Stomach (tissue), 8 donors: ENCODE measurements at regions not wholly inside any gene's neighbourhood (a gene's known extent, or its start where the extent isn't known, plus 50 kb on each side); places are given as distances from the start of the nearest gene placed in this dataset.
"Not testable (repeated sequence)": the region's sequence is repeated elsewhere in the genome, so short reads cannot be mapped to it uniquely, and the experiment has no call there.

Experiments used
- DNase-seq, 2 donors: peaks; one replicate each; pipeline versions ENCODE4 v3.0.0 to v3.0.0-alpha.2; 2013 to 2019
- H3K27ac ChIP-seq, 5 donors: fragments of 200-600 bp in 4 of 5; sonication (generic) in 4 of 5; one replicate each; pipeline ENCODE4 v1.5.1; 2013 to 2019; ENCODE audit warnings: mild to moderate bottlenecking in 1 of 5, moderate library complexity in 1 of 5
- H3K27me3 ChIP-seq, 3 donors: fragments of 200-600 bp; sonication (generic); one replicate each; pipeline ENCODE4 v1.5.1; 2017 to 2019; ENCODE audit warnings: mixed run types in 1 of 3
- H3K36me3 ChIP-seq, 4 donors: fragments of 200-600 bp; sonication (generic); 1 replicate in 3 of 4; 2 replicates in 1 of 4; pipeline ENCODE4 v1.5.1; 2016 to 2019
- H3K4me1 ChIP-seq, 4 donors: fragments of 200-600 bp; sonication (generic); one replicate each; pipeline ENCODE4 v1.5.1; 2016 to 2019
- H3K4me3 ChIP-seq, 4 donors: fragments of 200-600 bp; sonication (generic) in 3 of 4; one replicate each; pipeline ENCODE4 v1.5.1; 2016 to 2019; ENCODE audit warnings: mild to moderate bottlenecking in 1 of 4
- H3K9me3 ChIP-seq, 4 donors: fragments of 200-600 bp; sonication (generic); one replicate each; pipeline ENCODE4 v1.5.1; 2016 to 2019
- CTCF ChIP-seq, 7 experiments: fragments of 450-650 bp in 4 of 7; fragments of 200-600 bp in 3 of 7; sonication (generic) in 3 of 7; IDR thresholded peaks; one replicate each; pipeline ENCODE4 v1.5.1; 2016 to 2019; ENCODE audit warnings: antibody characterized with exemption in 7 of 7, control low read depth in 2 of 7, mild to moderate bottlenecking in 1 of 7
- EP300 ChIP-seq: sonication (generic); formaldehyde crosslinking; IDR thresholded peaks from one replicate; pipeline ENCODE4 v1.6.1; 2017; ENCODE audit warnings: antibody characterized with exemption
- POLR2A ChIP-seq, 4 donors: fragments of 450-650 bp; IDR thresholded peaks; one replicate each; pipeline ENCODE4 v1.6.1; 2016; ENCODE audit warnings: antibody characterized with exemption in 4 of 4, control low read depth in 2 of 4, mild to moderate bottlenecking in 1 of 4, moderate library complexity in 1 of 4
- POLR2AphosphoS5 ChIP-seq, 3 donors: sonication (generic); formaldehyde crosslinking; IDR thresholded peaks; one replicate each; pipeline ENCODE4 v1.6.1; 2016; ENCODE audit warnings: antibody characterized with exemption in 3 of 3
- WGBS, 5 donors: extraction: QIAGEN DNeasy Blood & Tissue Kit in 3 of 5; methylation state at CpG; one replicate each; pipeline versions ENCODE4 v1.1.5 to v1.1.7; 2013 to 2018; 5-methylcytosine and 5-hydroxymethylcytosine counted together
- intact Hi-C: fragments of 100-400 bp; cut with DNase I; formaldehyde crosslinking; loops from one replicate; pipeline ENCODE4 v1.15.1; 2023; ENCODE audit warnings: low total_unique reads
- donor health status: healthy with polysubstance abuse.
- donor health status: Bipolar disorder and iron deficiency.
- donor health status: healthy.

- 84 to 90% (median 90%) methylated on average over 4 of the region's 4 CpGs for WGBS, 5 donors
- H3K4me3 ChIP-seq, DNase-seq, H3K36me3 ChIP-seq, intact Hi-C loops, H3K27ac ChIP-seq, H3K4me1 ChIP-seq, H3K9me3 ChIP-seq, H3K27me3 ChIP-seq: not testable (repeated sequence)
Observed at GRCh38 chr5:99495456-99495855, 566.6 kb upstream of the CHD1 start.

- H3K27ac ChIP-seq, H3K27me3 ChIP-seq, intact Hi-C loops, H3K4me1 ChIP-seq, H3K9me3 ChIP-seq, H3K4me3 ChIP-seq, H3K36me3 ChIP-seq, DNase-seq: not testable (repeated sequence)
- 70 to 92% (median 80%) methylated on average over 2 of the region's 2 CpGs for WGBS, 5 donors
Observed at GRCh38 chr5:99478450-99478849, 549.6 kb upstream of the CHD1 start.

- DNase-seq, H3K4me3 ChIP-seq, H3K36me3 ChIP-seq, intact Hi-C loops, H3K9me3 ChIP-seq, H3K27ac ChIP-seq, H3K27me3 ChIP-seq, H3K4me1 ChIP-seq: not testable (repeated sequence)
- 64 to 81% (median 69%) methylated on average over 4 of the region's 4 CpGs for WGBS, 5 donors
Observed at GRCh38 chr5:99473328-99473727, 544.5 kb upstream of the CHD1 start.

- H3K9me3 ChIP-seq, H3K4me1 ChIP-seq, H3K27me3 ChIP-seq, DNase-seq, H3K27ac ChIP-seq, H3K36me3 ChIP-seq, H3K4me3 ChIP-seq, intact Hi-C loops: not testable (repeated sequence)
- WGBS, 5 donors, result 58 to 78% (median 72%) methylated on average over 4 of the region's 4 CpGs
Observed at GRCh38 chr5:99471726-99472125, 542.9 kb upstream of the CHD1 start.

GRCh38 chr5:99471178-99471577, 542.4 kb upstream of the CHD1 start:
- WGBS, 5 donors, result 22 to 60% (median 42%) methylated on average over 1 of the region's 1 CpG
- H3K27me3 ChIP-seq, H3K9me3 ChIP-seq, H3K4me3 ChIP-seq, H3K27ac ChIP-seq, H3K36me3 ChIP-seq, intact Hi-C loops, H3K4me1 ChIP-seq, DNase-seq: not testable (repeated sequence)

GRCh38 chr5:99470636-99471035, 541.8 kb upstream of the CHD1 start:
- WGBS, 5 donors, result 10 to 34% (median 28%) methylated on average over 3 of the region's 3 CpGs
- H3K27me3 ChIP-seq, H3K9me3 ChIP-seq, H3K27ac ChIP-seq, H3K36me3 ChIP-seq, H3K4me3 ChIP-seq, H3K4me1 ChIP-seq, DNase-seq, intact Hi-C loops: not testable (repeated sequence)

GRCh38 chr5:99460701-99461100, 531.9 kb upstream of the CHD1 start:
- H3K4me1 ChIP-seq, result no peaks in the 10 kb centered on the region
- H3K27me3 ChIP-seq, result no peaks in the 10 kb centered on the region
- 57 to 83% (median 79%) methylated on average over 2 of the region's 2 CpGs for WGBS, 5 donors
- no peaks in the 10 kb centered on the region for H3K36me3 ChIP-seq
- intact Hi-C loops, result no loop called here
- H3K4me3 ChIP-seq, result no peak overlapping the region
- no peak for TF ChIP-seq POLR2AphosphoS5 (IDR thresholded peaks at IDR 0.05)
- TF ChIP-seq CTCF (IDR thresholded peaks at IDR 0.05), result no peak
- TF ChIP-seq EP300, result no peak
- TF ChIP-seq POLR2A (IDR thresholded peaks at IDR 0.05), result no peak
- H3K27ac ChIP-seq, result no peak overlapping the region
- no peaks in the 10 kb centered on the region for H3K9me3 ChIP-seq
- DNase-seq, result no peak

GRCh38 chr5:99453196-99453595, 524.4 kb upstream of the CHD1 start:
- no peak for TF ChIP-seq EP300
- no peaks in the 10 kb centered on the region for H3K27me3 ChIP-seq
- intact Hi-C loops, result no loop called here
- no peaks in the 10 kb centered on the region for H3K4me1 ChIP-seq
- H3K4me3 ChIP-seq, result no peak overlapping the region
- DNase-seq, result no peak
- WGBS, 5 donors, result 35 to 73% (median 42%) methylated on average over 2 of the region's 2 CpGs
- no peak overlapping the region for H3K27ac ChIP-seq
- no peaks in the 10 kb centered on the region for H3K9me3 ChIP-seq
- no peaks in the 10 kb centered on the region for H3K36me3 ChIP-seq
